Body of pancreas (tissue), 4 donors: ENCODE measurements at regions not wholly inside any gene's neighbourhood (a gene's known extent, or its start where the extent isn't known, plus 50 kb on each side); places are given as distances from the start of the nearest gene placed in this dataset.

Experiments
- ATAC-seq: fragments of 150-250 bp; one replicate; pipeline ENCODE4 v1.9.1; 2016
- DNase-seq, 4 donors: peaks; one replicate each; pipeline ENCODE4 v3.0.0-alpha.2; 2019
- H3K27ac ChIP-seq, 4 donors: fragments of 200-600 bp; sonication (generic); 1 replicate in 3 of 4; 2 replicates in 1 of 4; pipeline versions ENCODE4 v1.5.1 to v1.6.1; 2016 to 2019; ENCODE audit warnings: mild to moderate bottlenecking in 1 of 4, mixed read lengths in 1 of 4, moderate library complexity in 1 of 4
- H3K27me3 ChIP-seq, 2 donors: fragments of 200-600 bp; sonication (generic); one replicate each; pipeline ENCODE4 v1.6.0; 2016; ENCODE audit warnings: mild to moderate bottlenecking in 1 of 2
- H3K36me3 ChIP-seq, 2 donors: fragments of 200-600 bp; sonication (generic); replicated peaks in 1 of 2; 2 replicates each; pipeline ENCODE4 v1.5.1; 2016; ENCODE audit warnings: low read depth in 2 of 2; ENCODE audit not compliant: insufficient read depth in 1 of 2
- H3K4me1 ChIP-seq: fragments of 200-600 bp; sonication (generic); one replicate; pipeline ENCODE4 v1.6.0; 2016
- H3K4me3 ChIP-seq, 2 donors: fragments of 200-600 bp; sonication (generic); 1 replicate in 1 of 2; 2 replicates in 1 of 2; pipeline ENCODE4 v1.5.1; 2016 to 2019
- H3K9me3 ChIP-seq, 3 donors: fragments of 200-600 bp; sonication (generic); 1 replicate in 2 of 3; 2 replicates in 1 of 3; pipeline ENCODE4 v1.5.1; 2016
- CTCF ChIP-seq, 7 experiments: fragments of 450-650 bp in 4 of 7; fragments of 200-600 bp in 3 of 7; sonication (generic) in 3 of 7; IDR thresholded peaks; one replicate each; pipeline ENCODE4 v1.5.1; 2016 to 2019; ENCODE audit warnings: antibody characterized with exemption in 7 of 7
- POLR2A ChIP-seq, 3 donors: fragments of 450-650 bp; IDR thresholded peaks; one replicate each; pipeline ENCODE4 v1.6.1; 2016; ENCODE audit warnings: antibody characterized with exemption in 3 of 3, mild to moderate bottlenecking in 2 of 3
- WGBS, 2 donors: methylation state at CpG; one replicate each; pipeline ENCODE4 v1.1.5; 2017; 5-methylcytosine and 5-hydroxymethylcytosine counted together
- intact Hi-C: fragments of 100-400 bp; cut with DNase I; formaldehyde crosslinking; loops from one replicate; pipeline ENCODE4 v1.15.1; 2023

- 53 to 69% methylated on average over 3 of the region's 3 CpGs for WGBS, 2 donors
- Histone ChIP-seq H3K9me3 (no peaks in the 10 kb centered on the region), H3K27me3 (no peaks in the 10 kb centered on the region), H3K4me1 (no peaks in the 10 kb centered on the region), H3K27ac (no peak overlapping the region), H3K36me3 (no peaks in the 10 kb centered on the region), H3K4me3 (no peak overlapping the region)
- DNase-seq (no peak), ATAC-seq (no peak)
- no peak for TF ChIP-seq CTCF (IDR thresholded peaks at IDR 0.05)
- TF ChIP-seq POLR2A (IDR thresholded peaks at IDR 0.05) = no peak
- intact Hi-C loops = no loop called here
Observed at GRCh38 chr10:33813871-33814270, 479.4 kb upstream of the NRP1 start.

GRCh38 chr10:33813415-33813814 is 478.9 kb upstream of the NRP1 start:
- TF ChIP-seq CTCF (IDR thresholded peaks at IDR 0.05) (no peak), POLR2A (IDR thresholded peaks at IDR 0.05) (no peak)
- no peak for DNase-seq
- intact Hi-C loops = no loop called here
- no peaks in the 10 kb centered on the region for H3K36me3 ChIP-seq
- no peak for ATAC-seq
- H3K4me1 ChIP-seq = no peaks in the 10 kb centered on the region
- no peaks in the 10 kb centered on the region for H3K27me3 ChIP-seq
- no peak overlapping the region for H3K27ac ChIP-seq
- no peak overlapping the region for H3K4me3 ChIP-seq
- WGBS, 2 donors = 87 to 93% methylated on average over 2 of the region's 2 CpGs
- H3K9me3 ChIP-seq = no peaks in the 10 kb centered on the region

GRCh38 chr10:33812586-33812985 is 478.1 kb upstream of the NRP1 start:
- H3K4me3 ChIP-seq = no peak overlapping the region
- DNase-seq = no peak
- intact Hi-C loops = no loop called here
- TF ChIP-seq POLR2A (IDR thresholded peaks at IDR 0.05) (no peak), CTCF (IDR thresholded peaks at IDR 0.05) (no peak)
- H3K4me1 ChIP-seq = no peaks in the 10 kb centered on the region
- no peaks in the 10 kb centered on the region for H3K9me3 ChIP-seq
- H3K27me3 ChIP-seq = no peaks in the 10 kb centered on the region
- H3K36me3 ChIP-seq = no peaks in the 10 kb centered on the region
- WGBS, 2 donors = 88 to 93% methylated on average over 2 of the region's 2 CpGs
- H3K27ac ChIP-seq = no peak overlapping the region
- no peak for ATAC-seq

- 75 to 82% methylated on average over 3 of the region's 3 CpGs for WGBS, 2 donors
Observed at GRCh38 chr10:33810986-33811385, 476.5 kb upstream of the NRP1 start.

More at GRCh38 chr10:33810986-33811385, 476.5 kb upstream of the NRP1 start:
- TF ChIP-seq POLR2A (IDR thresholded peaks at IDR 0.05) (no peak), CTCF (IDR thresholded peaks at IDR 0.05) (no peak)
- intact Hi-C loops = no loop called here
- Histone ChIP-seq H3K27ac (no peak overlapping the region), H3K4me1 (no peaks in the 10 kb centered on the region), H3K9me3 (no peaks in the 10 kb centered on the region), H3K36me3 (no peaks in the 10 kb centered on the region), H3K27me3 (no peaks in the 10 kb centered on the region), H3K4me3 (no peak overlapping the region)
- DNase-seq = no peak
- no peak for ATAC-seq
